Kasumi-1 (cell line): ENCODE measurements at regions not wholly inside any gene's neighbourhood (a gene's known extent, or its start where the extent isn't known, plus 50 kb on each side); places are given as distances from the start of the nearest gene placed in this dataset.

Source experiments
- DNase-seq, 2 experiments: peaks; one replicate each; lab custom pipeline; 2025; lab: John Stamatoyannopoulos, UW

DNA sequence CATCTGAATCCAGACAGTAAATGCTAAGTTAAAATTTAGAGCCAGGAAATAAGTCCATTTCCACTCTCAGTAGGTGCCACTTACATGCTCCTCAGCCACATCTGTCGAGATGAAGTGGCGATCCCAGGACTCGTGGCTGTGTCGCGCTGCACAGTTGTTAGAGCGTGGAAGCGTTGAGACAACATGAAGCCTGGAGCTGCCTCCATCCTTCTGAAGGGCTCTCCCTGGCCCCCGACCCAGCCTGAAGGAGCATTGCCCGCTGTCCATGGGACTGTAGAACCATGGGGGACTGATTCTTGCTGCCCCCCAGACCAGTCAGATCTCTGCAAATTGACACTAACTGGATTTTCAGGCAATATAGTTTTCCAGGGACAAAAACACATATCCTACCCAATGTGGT is 58.9 kb downstream of the IRX1 start:
- no peak for DNase-seq

DNA sequence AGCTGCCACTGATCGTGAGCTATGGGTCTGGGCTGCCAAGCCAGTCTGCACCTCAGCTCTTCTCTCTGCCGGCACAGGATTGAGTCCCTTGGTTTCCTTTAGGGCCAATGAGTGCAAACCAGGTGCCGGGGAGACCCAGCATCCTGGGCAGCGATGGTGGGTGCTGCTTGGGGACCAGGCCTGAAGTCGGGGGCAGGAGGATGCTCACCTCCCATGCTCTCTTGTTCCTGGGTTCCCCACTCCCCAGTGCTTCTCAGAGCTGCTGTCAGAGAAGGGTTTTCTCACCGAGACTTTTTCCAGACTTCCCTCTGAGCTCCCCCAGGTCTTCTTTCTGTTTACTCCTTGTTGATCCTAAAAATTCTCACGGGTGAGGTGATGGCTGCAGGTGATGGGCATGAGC is 61.2 kb downstream of the IRX1 start:
- DNase-seq: no peak

DNA sequence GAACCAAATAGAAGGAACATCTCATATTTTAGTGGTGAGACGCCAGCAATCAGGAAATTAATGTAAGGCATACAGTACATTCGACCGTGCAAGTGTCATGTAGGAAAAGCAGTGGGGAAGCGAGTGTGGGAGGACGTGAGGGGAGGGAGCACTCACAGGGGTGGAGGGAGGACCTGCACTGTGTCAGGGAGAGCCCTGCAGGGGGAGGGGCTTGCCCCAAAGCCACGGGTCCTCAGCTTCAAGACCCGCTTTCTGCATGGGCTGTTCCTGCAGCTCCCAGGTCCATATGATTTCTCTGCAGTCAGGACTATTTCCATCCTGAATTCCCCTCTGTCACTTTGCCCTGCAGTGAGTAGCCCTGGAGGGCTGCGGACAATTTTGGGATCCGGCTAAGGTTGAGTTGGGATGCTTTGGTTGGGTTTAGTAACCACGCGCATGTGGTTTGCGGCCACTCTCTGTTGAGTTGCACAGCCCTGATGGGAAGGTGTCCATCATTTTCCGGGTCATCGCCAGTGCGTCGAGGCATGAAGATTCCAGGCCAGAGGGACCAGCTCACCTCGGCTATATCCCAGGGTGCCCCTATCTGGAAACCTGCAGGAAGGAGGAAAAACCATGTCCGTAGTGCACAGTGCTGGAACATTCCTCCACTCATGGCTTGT is 61.9 kb downstream of the IRX1 start:
- DNase-seq: no peak

DNA sequence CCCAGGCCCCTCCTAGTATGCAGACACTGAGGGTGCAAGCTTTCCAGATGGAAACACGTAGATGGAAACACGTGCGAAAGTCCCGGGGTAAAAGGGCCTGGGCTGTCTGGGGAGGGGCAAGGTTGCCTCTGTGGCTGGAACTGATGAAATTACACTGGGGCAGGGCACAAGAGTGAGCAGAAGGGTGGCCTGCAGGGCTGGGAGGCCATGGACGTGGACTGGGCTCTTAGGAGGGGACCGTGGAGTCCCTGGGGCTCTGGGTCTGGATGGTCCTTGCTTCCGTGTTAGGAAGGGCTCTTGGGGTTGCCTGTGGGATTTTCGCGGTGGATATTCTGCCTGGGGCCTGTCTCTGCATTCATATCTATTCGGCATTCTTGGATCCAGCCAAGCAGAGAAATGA is 63.3 kb downstream of the IRX1 start:
- DNase-seq: no peak

DNA sequence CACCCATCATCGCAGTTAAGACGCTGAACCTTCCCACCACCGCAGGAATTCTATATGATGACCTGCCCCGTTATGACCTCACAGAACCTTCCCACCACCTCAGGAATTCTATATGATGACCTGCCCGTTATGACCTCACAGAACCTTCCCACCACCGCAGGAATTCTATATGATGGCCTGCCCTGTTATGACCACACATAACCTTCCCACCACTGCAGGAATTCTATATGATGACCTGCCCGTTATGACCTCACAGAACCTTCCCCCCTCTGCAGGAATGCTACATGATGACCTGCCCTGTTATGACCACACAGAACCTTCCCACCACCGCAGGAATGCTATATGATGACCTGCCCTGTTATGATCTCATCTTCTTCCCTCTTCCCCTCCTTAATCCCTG is 64.3 kb downstream of the IRX1 start:
- DNase-seq: no peak

DNA sequence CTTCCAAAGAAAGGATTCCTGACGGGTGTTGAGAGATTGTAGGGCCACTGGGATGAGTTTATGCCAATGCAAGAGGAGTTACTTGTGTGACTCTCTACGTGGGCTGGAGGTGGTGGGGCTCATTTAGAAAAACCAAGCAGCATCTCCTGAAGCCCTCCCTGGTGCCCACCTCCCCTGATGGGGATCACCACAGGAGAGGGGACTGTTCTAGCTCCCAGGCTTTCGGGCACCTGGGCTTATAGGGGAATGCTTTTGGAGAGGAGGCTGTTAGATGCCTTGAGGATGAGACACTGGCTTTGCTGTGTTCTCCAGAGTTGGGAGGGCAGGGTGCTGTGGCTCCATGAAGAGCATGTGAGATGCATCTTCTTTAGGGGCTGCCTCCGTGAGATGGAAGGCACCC is 65.0 kb downstream of the IRX1 start:
- DNase-seq: no peak

DNA sequence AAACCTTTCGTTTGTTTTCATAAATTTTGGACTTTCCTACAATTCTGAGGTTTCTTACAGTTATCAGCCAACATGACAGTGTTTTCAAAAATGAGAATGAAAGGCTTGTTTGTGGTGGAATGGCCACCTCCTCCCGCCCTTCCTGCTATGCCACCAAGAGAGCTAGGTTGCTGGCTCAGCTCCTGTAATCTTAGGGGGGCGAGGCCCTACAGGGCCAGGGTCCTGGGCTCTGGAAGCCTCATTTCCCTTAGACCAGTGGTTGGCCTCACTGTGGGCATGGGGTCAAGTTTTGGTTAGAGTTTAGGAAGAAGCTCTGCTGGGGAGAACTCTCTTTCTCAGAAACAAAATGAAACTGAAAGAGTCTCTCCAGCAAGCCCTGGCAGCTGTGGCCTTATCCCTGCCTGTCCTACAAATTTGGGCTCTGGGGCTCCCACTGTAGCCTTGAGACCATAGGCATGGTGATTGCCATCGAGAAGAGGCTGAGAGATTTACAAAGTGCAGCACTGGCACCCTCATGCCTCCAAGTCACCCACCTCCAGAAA is 66.2 kb downstream of the IRX1 start:
- no peak for DNase-seq

DNA sequence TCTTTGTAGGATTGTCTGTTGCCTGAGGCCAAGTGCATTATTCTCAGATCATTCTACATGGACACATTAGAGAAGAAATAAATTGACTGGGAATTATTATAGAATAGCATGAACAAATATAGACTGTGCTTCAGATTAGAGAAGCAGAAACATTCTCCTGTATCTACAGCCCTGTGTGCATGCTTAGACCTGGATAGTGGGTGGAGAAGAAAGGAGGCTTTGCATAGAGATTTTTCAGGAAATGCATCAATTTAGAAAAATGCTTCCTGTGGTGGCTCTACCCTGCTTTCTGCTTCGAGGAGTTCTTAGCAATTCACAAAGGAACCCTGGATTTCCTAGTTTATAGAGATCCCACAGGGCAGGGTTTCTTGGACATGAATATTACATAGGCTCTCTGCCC is 66.7 kb downstream of the IRX1 start:
- no peak for DNase-seq

DNA sequence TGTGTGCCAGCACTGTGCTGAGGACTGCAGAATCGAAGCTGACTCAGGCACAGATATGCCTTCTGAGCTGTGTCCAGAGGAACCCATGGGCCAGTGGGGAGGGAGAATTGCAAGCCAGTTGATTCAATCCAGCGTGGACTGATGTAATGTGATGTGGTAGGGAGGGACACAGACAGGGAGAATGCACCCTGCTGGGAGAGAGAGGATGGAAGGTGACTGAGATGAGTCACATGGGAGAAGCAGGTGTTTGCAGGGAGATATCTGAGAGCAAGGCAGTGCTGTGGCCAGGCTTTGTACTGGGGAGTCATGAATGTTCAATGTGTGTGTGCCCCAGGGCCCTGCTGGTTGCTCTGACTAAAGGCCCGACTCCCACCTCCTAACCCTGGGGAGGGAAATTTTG is 75.7 kb downstream of the IRX1 start:
- no peak for DNase-seq

DNA sequence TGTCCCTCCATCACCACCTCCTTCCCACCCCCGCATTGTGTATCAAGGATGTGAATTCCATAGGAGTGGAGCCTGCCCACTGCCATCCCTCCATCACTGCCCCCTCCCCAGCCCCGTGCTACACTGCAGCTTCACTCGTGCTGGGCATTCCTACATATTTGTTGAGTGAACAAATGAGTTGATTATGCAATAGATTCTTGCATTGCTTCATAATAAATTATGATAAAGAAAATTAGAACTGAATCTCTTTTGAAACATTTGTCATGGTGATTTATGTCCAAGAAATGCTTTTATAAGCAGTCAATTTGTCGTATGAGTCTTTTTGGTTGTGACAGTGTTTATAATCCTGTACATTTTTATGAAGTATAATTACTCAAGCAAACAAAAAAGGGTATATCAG is 83.2 kb downstream of the IRX1 start:
- DNase-seq: no peak

DNA sequence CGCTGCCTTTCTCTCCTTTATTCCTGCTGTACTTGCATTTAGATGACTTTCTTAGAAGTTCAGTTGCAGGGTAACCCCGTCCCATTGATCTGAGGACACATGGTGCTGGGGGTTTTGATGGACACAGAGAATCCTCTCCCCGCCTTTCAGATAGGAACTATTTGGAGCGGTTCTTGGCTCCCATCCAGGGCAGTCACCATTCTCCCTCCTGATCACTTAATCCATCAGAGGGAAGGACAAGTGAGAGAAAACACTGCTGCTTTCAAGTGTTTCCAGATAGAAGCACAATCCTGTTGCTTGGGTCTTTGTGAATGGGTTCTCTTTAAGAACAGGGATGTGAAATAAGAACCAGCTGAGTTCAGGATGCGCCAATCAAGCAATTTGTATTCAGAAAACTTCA is 85.2 kb downstream of the IRX1 start:
- no peak for DNase-seq

DNA sequence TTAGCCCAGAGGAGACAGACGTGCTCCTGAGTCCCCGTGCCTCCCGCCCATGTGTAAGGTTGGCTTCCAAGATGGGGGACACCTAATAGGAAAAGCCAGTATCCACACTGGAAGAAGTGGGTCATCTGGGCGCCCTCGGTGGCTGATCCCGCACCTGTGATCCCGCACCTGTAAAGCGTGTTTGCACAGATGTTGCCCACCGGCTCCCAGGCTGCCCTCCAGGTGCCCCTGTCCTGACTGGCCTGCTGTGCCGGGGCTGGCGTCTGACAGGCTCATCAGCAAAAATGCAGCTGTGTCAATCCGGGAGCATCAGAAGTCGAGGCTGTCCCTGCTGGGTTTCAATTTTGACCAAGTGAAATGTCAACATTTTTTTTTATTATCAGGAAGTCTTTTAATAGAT is 88.5 kb downstream of the IRX1 start:
- no peak for DNase-seq

DNA sequence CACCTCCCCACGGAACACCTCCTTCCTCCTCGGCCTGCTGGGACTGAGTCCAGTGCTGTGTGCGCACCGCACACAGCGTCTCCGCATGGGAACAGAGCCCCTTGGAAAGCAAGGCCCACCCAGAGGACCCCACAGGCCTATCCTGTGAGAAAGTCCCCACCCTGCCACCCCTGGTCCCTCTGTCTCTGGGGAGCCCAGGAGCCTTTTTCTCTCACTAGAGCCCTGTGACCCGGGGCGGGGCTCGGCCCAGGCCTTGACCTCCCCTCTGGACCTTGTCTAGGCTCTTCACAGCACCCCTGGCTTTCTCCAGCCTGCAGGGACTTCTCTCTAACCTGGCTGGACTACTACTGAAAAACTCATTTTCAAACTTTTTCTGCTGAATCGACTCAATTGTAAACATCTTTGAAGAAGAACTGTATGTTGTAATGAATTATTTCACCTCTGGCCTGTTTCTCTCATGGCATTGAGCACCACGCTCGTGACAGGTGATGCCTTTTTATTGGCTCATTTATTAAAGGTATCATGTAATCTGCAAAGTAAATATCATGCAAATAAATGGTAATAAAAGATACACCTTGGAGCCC is 89.2 kb downstream of the IRX1 start:
- DNase-seq: no peak

DNA sequence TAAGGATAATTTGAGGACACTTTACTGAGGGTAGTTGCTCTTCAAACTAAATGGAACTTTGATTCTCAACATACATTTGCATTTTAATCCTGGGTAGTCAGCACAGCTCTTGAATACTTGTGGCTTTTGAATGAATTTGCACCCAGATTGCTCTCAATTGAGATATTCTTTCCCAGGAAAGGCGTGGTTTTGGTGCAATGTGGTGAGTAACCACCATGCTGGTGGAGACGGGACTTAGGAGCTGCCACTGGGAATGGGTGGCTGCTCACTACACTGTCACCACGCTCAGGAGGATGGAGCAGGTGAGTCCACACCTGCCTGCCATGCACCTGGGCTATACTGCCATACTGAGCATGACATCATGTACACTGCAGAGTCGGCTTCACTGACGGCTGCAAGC is 99.2 kb downstream of the IRX1 start:
- DNase-seq: no peak

DNA sequence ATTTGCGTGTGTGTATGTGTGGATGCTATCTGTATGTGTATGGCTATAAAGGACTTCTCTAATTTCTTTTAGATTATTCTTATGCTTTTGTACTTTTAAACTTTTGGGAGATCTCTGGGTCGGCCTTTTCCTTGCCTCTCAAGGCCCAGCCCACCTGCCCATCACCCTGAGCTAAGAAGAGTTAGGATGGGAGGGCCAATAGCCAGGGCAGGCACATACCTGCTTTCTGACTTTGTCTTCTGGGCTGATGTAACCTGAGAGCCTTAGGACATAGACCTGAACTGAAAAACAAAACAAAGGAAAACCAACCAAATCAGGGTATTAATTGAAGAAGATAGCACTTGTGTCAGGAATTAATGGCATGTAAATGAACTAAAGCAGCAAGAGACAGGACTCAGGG is 100.2 kb downstream of the IRX1 start:
- no peak for DNase-seq

DNA sequence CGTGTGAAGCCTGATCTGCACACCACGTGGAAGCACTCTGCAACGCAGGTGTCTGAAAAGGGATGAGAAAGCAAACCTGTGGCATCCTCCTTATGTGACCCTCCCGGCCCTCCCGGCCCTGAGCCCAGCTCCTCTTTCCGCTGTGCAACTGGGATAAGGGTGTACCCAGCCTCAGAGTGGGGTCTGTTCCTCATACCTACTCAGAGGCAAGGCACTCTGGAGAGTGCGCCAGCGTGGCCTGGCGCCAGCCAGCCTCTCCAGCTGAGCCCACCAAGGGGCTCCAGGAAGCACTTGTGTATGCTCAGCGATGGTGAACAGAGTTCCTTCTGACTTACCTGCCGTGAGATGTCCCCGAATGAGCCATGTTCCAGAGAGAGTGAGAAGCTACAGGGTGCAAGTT is 102.8 kb downstream of the IRX1 start:
- DNase-seq: no peak

DNA sequence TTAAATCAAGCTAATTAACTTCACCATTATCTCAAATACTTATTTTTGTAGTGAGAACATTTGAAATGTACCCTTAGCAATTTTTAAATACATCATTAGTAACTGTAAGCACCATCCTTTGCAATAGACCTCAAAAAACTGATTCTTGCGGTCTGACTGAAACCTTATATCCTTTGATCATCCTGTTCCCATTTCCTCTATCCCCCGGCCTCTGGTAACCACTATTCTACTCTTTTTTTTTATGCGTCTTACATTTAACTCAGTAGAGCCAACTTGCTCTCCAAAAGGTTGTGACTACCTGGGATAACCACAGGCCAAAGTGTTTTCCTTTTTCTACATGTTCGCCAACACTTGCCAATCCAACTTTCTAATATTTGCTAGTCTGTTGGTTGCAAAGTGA is 106.1 kb downstream of the IRX1 start:
- no peak for DNase-seq

DNA sequence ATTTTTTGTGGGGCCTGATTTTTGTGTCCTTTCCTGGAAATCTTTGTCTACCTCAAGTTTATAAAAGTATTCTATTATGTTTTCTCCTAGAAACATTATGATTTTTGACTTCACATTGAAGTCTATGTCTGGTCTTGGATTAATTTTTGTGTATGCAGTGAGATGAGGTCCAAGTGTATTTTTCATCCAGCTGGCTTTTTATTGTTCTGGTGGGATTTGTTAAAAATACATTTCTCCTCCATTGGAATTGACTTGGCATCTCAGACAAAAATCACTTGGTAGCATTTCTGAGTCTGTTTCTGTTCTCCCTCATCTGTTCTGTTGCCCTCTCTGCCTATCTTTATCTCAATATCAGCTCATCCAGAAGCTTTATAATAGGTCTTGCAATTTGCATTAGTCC is 109.0 kb downstream of the IRX1 start:
- no peak for DNase-seq

DNA sequence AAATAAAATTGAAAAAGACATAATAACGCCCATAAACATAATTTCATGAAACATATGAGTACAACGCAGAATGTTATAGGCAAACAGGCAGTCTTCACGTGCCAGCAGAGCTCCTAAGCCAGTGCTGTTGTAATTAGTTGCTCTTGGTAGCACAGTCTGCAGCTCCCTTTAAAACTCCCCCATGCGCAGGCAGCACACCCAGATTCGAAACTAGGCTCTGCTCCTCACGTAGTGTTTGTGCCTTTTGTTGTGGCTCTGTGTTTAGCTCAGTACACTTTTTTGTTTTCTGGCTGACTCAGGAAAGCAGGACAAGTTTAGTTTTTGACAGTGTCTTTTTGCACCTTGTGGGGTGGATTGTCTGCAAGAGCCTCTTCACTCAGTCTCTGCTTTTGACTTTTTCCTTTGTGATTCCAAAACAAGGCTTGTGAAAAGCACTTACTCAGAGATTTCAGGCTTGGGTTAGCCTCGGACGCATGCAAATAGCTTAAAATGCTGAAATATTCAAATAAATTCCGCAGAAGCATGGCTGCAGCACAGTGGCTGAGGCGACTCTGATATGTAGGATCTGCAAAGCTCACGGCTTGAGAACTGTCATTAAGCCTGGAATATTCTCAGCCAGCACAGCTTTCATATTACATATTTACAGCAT is 113.6 kb downstream of the IRX1 start:
- DNase-seq: no peak

DNA sequence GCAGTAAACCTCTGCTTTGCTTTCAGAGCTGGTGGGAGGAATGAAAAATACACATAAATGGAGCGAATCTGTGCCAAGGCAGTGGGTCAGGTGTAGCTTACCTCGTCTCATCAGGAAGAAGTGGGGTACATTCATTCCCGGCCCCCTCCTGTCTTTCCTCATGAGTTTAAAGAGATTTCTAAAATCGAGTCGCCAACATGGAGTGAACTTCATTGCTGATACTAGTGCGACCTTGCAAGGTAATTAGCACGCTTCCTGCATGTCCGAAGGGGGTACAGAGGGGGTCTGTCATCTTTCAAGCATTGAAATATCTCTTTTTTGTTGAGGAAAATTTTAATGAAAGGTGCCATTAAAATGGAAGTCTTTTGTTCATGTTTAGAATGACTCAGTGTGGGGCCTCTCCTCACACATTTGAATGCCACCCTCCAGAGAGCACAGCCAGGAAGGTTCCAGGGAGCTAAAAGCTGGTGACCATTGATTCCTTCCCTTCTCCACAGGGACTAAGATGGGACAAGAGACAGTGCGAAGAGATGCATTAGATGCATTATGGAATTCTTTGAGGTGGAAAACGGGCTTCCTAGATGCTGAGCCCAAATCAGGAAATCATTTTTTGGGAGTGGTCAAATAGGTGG is 114.2 kb downstream of the IRX1 start:
- no peak for DNase-seq

DNA sequence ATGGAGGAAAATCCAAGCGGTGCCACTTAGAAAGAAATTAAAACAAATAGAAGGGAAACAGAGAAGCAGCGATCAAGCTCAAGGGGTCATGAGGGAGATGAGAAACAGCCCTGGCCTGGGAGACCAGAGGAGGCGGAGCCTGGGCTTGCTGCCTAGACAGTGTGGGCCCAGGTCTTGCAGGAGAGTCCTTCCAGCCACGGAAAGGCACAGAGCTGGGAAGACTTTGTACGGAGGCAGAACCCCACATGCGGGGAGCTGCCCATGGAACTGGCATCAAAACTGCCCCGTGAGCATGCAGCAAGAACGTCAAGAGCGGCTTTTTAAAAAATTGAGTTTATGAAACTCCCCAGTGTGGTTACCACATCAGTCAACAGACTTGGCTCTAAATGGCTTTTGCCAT is 119.4 kb downstream of the IRX1 start:
- no peak for DNase-seq

DNA sequence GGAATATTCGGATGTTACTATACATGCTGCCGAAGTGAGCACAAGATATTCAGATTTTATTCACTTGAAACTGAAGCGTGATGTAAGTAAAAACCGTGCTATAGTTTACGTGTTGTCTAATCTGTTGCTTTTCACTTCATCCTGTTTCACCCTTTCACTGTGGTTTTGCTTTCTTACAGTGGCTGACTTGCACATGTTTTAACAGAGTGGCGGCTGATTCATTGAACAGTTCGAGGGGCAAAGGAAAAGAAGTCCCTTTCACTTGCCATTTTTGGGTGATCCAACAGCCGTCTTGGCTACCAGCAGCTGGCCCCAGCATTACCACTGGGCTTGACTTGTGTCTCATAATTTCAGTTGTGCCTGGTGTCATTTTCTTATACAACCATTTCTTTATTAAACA is 134.0 kb downstream of the IRX1 start:
- DNase-seq: no peak

DNA sequence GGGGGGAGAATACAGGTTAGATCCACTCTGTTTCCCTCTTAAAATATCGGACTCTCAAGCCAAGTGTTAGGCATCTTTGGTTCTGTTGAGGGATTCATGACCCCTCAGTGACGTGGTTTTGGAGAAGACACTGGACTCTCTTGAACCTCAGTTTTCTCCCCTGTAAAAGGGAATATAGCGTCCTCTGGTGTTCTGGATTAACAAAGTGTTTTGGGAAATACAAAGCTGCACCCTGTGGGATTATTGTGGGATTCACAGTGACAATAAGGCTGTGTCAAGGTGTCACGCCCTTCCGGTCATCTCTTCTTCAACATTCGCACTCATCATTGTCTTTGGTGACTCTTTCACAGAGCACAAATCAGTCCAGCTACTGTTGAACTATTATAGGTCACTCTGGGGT is 139.0 kb downstream of the IRX1 start:
- no peak for DNase-seq
